Left lung (tissue), 4 donors: ENCODE measurements at regions not wholly inside any gene's neighbourhood (a gene's known extent, or its start where the extent isn't known, plus 50 kb on each side); places are given as distances from the start of the nearest gene placed in this dataset.

ENCODE experiments used
- ATAC-seq: fragments of 200-7000 bp; cut with Tn5 transposase; one replicate; pipeline ENCODE4 v1.9.1; 2020; ENCODE audit warnings: moderate library complexity
- DNase-seq, 4 donors: peaks; one replicate each; pipeline ENCODE4 v3.0.0-alpha.2; 2013 to 2020
- H3K27ac ChIP-seq, 2 donors: fragments of 200-600 bp; sonication (generic) in 1 of 2; one replicate each; pipeline versions ENCODE4 v1.5.0 to v1.8.0; 2020 to 2021
- H3K27me3 ChIP-seq, 2 donors: fragments of 200-600 bp; sonication (generic) in 1 of 2; one replicate each; pipeline versions ENCODE4 v1.5.0 to v1.8.0; 2020 to 2021
- H3K36me3 ChIP-seq, 2 donors: fragments of 200-600 bp; sonication (generic) in 1 of 2; one replicate each; pipeline versions ENCODE4 v1.5.0 to v1.8.0; 2020 to 2021
- H3K4me1 ChIP-seq, 2 donors: fragments of 200-600 bp; one replicate each; pipeline ENCODE4 v1.8.0; 2021
- H3K4me3 ChIP-seq, 2 donors: fragments of 200-600 bp; sonication (generic) in 1 of 2; one replicate each; pipeline versions ENCODE4 v1.5.0 to v1.8.0; 2020 to 2021; ENCODE audit warnings: mild to moderate bottlenecking in 1 of 2
- H3K9me3 ChIP-seq, 2 donors: fragments of 200-600 bp; sonication (generic) in 1 of 2; one replicate each; pipeline versions ENCODE4 v1.5.0 to v1.8.0; 2020 to 2021
- CTCF ChIP-seq, 2 donors: fragments of 200-600 bp; sonication (generic) in 1 of 2; IDR thresholded peaks; one replicate each; pipeline versions ENCODE4 v1.5.0 to v1.8.0; 2021; ENCODE audit warnings: antibody characterized with exemption in 2 of 2
- intact Hi-C, 2 donors: fragments of 100-400 bp; cut with DNase I; formaldehyde crosslinking; loops; one replicate each; pipeline versions ENCODE4 v1.11.2 to v1.14.2; 2022
- donor health status: DM: no; HTN: yes; CAD: no.
- donor health status: DM: no; HTN: no; CAD: no.

DNA sequence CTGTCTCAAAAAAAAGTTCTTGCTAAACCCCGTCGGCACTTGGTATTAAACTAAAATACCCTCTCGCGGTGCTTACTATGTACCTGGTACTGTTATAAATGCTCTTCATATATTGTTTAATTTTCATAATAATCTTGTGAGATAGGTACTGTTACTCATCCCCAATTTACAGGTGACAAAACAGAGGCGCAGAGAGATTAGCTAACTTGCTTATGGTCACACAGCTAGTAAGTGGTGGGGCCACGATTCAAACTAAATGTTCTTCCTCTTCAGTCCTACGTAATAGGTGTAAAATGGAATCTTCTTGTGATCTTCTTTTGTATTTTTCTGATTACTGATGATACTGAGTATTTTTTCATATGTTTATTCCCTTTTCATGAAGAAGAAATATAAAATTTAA, 51.3 kb downstream of the TET3 start:
- H3K4me1 ChIP-seq = peaks cover 26 to 89% of the 10 kb centered on the region in 2 donors

GRCh38 chr2:74036450-74037195, 51.9 kb downstream of the TET3 start:
- no peak overlapping the region for H3K4me3 ChIP-seq
- no peaks in the 10 kb centered on the region for H3K27me3 ChIP-seq
- peaks cover 25 to 89% of the 10 kb centered on the region in 2 donors for H3K4me1 ChIP-seq
- intact Hi-C loops = no loop called here
- TF ChIP-seq CTCF (IDR thresholded peaks at IDR 0.05) = no peak
- DNase-seq (no peak), ATAC-seq (peak; percentile 8)
- H3K27ac ChIP-seq = peak overlapping the region in 1 of 2 donors; percentile 83
- H3K9me3 ChIP-seq = no peaks in the 10 kb centered on the region
- H3K36me3 ChIP-seq = no peaks in the 10 kb centered on the region

More for the DNA sequence above, 51.3 kb downstream of the TET3 start:
- ATAC-seq = no peak
- Histone ChIP-seq H3K27ac (peak overlapping the region in 1 of 2 donors; percentile 83), H3K27me3 (no peaks in the 10 kb centered on the region), H3K4me3 (no peak overlapping the region), H3K36me3 (no peaks in the 10 kb centered on the region), H3K9me3 (no peaks in the 10 kb centered on the region)
- DNase-seq = no peak
- TF ChIP-seq CTCF (IDR thresholded peaks at IDR 0.05) = no peak
- intact Hi-C loops = no loop called here

GRCh38 chr2:74037379-74037860, 52.7 kb downstream of the TET3 start:
- no peak overlapping the region for H3K4me3 ChIP-seq
- H3K27ac ChIP-seq = peak overlapping the region in 1 of 2 donors; percentile 83
- H3K36me3 ChIP-seq = no peaks in the 10 kb centered on the region
- no peaks in the 10 kb centered on the region for H3K27me3 ChIP-seq
- TF ChIP-seq CTCF (IDR thresholded peaks at IDR 0.05) = no peak
- H3K9me3 ChIP-seq = no peaks in the 10 kb centered on the region
- intact Hi-C loops = no loop called here
- ATAC-seq (peak; percentile 71), DNase-seq (peak in 1 of 4 donors; percentile 28)
- H3K4me1 ChIP-seq = peaks cover 20 to 89% of the 10 kb centered on the region in 2 donors

- DNase-seq = no peak
- ATAC-seq = no peak
- Histone ChIP-seq H3K4me3 (no peak overlapping the region), H3K9me3 (no peaks in the 10 kb centered on the region), H3K36me3 (no peaks in the 10 kb centered on the region), H3K27me3 (no peaks in the 10 kb centered on the region), H3K4me1 (peaks cover 16 to 72% of the 10 kb centered on the region in 2 donors), H3K27ac (no peak overlapping the region)
- intact Hi-C loops = no loop called here
- TF ChIP-seq CTCF (IDR thresholded peaks at IDR 0.05) = no peak
Observed at GRCh38 chr2:74039611-74040010, 54.9 kb downstream of the TET3 start.

DNA sequence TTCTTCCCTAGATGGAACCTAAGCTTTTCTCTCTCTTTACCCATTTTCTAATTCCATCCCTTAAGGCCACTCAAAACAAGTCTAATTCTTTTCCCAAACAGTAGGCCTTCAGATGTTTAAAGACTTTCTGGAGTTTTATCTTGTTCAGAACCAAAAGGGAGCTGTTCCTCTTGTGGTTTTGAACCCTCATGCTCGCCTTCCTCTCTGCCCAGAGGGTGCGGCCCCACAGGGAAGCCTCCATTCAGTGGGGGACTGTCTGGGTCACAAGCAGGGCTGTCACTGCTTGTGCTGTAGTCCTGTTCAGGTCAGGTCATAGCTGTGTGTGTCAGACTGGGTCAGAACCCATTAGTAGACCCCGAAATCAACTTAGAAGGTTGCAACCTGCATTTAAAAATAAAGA, 56.5 kb downstream of the TET3 start:
- intact Hi-C loops = no loop called here
- ATAC-seq = peak; percentile 25
- TF ChIP-seq CTCF (IDR thresholded peaks at IDR 0.05) = no peak
- peak in 1 of 4 donors; percentile 82 for DNase-seq
- H3K9me3 ChIP-seq = no peaks in the 10 kb centered on the region
- H3K36me3 ChIP-seq = peaks cover 0 to 2% of the 10 kb centered on the region in 2 donors
- H3K27me3 ChIP-seq = no peaks in the 10 kb centered on the region
- peaks cover 16 to 63% of the 10 kb centered on the region in 2 donors for H3K4me1 ChIP-seq
- H3K4me3 ChIP-seq = no peak overlapping the region
- peak overlapping the region in 1 of 2 donors; percentile 45 for H3K27ac ChIP-seq
